ENCODE measurements at regions not wholly inside any gene's neighbourhood (a gene's known extent, or its start where the extent isn't known, plus 50 kb on each side); places are given as distances from the start of the nearest gene placed in this dataset.

GRCh38 chr1:175871647-175872046 is 128.3 kb upstream of the TNR start:
- CTCF ChIA-PET: no interaction called here
- no peak for DNase-seq (ENCODE audit: extremely low spot score)
- no peak for TF ChIP-seq CTCF (IDR thresholded peaks at IDR 0.05; ENCODE audit: control extremely low read depth, extremely low read depth, low read depth, missing control alignments)
- POLR2A ChIA-PET: interaction anchor here (0.6 kb wide), 1 partner anchor 1113 kb away, joined by 3 read pairs; no protein-coding TSS in a partner anchor

GRCh38 chr1:175870217-175870616 is 126.8 kb upstream of the TNR start:
- no peak for DNase-seq (ENCODE audit: extremely low spot score)
- ChIA-PET CTCF (no interaction called here), POLR2A (no interaction called here)
- no peak for TF ChIP-seq CTCF (IDR thresholded peaks at IDR 0.05; ENCODE audit: control extremely low read depth, extremely low read depth, low read depth, missing control alignments)

GRCh38 chr1:175866776-175867175 is 123.4 kb upstream of the TNR start:
- POLR2A ChIA-PET: no interaction called here
- no peak for TF ChIP-seq CTCF (IDR thresholded peaks at IDR 0.05; ENCODE audit: control extremely low read depth, extremely low read depth, low read depth, missing control alignments)
- no peak for DNase-seq (ENCODE audit: extremely low spot score)
- CTCF ChIA-PET: no interaction called here

- ChIA-PET CTCF (interaction anchor here (0.9 to 1.4 kb wide), 3 partner anchors 14 to 38 kb away, joined by 3 read pairs; no protein-coding TSS in a partner anchor), POLR2A (no interaction called here)
- DNase-seq (ENCODE audit: extremely low spot score): no peak
- no peak for TF ChIP-seq CTCF (IDR thresholded peaks at IDR 0.05; ENCODE audit: control extremely low read depth, extremely low read depth, low read depth, missing control alignments)
These were observed 121.8 kb upstream of the TNR start for GRCh38 chr1:175865041-175865766.

GRCh38 chr1:175864625-175865024 is 121.2 kb upstream of the TNR start:
- POLR2A ChIA-PET: no interaction called here
- no peak for TF ChIP-seq CTCF (IDR thresholded peaks at IDR 0.05; ENCODE audit: control extremely low read depth, extremely low read depth, low read depth, missing control alignments)
- CTCF ChIA-PET: interaction anchor here (0.9 kb wide), 1 partner anchor 37 kb away, joined by 3 read pairs; no protein-coding TSS in a partner anchor
- no peak for DNase-seq (ENCODE audit: extremely low spot score)

GRCh38 chr1:175864183-175864582 is 120.8 kb upstream of the TNR start:
- ChIA-PET CTCF (interaction anchor here (0.9 kb wide), 1 partner anchor 37 kb away, joined by 3 read pairs; no protein-coding TSS in a partner anchor), POLR2A (no interaction called here)
- DNase-seq (ENCODE audit: extremely low spot score): no peak
- no peak for TF ChIP-seq CTCF (IDR thresholded peaks at IDR 0.05; ENCODE audit: control extremely low read depth, extremely low read depth, low read depth, missing control alignments)

Measured in GM10248 (cell line).